HFFc6 (cell line): ENCODE measurements at regions not wholly inside any gene's neighbourhood (a gene's known extent, or its start where the extent isn't known, plus 50 kb on each side); places are given as distances from the start of the nearest gene placed in this dataset.
"Not testable (repeated sequence)": the region's sequence is repeated elsewhere in the genome, so short reads cannot be mapped to it uniquely, and the experiment has no call there.

Experiments used
- DNase-seq: peaks from one replicate; pipeline ENCODE4 v3.0.0-alpha.2; 2018
- H3K27ac Mint-ChIP-seq: 2 replicates; pipeline ENCODE4 v1.8.0; 2020; ENCODE audit warnings: mild to moderate bottlenecking, mixed read lengths
- H3K27me3 Mint-ChIP-seq: 2 replicates; pipeline ENCODE4 v1.8.0; 2021; ENCODE audit warnings: mild to moderate bottlenecking, moderate library complexity, mixed read lengths; ENCODE audit not compliant: insufficient read depth
- H3K36me3 Mint-ChIP-seq: 2 replicates; pipeline ENCODE4 v1.8.0; 2021; ENCODE audit warnings: low read depth, mixed read lengths
- H3K4me1 Mint-ChIP-seq: 2 replicates; pipeline ENCODE4 v1.8.0; 2020; ENCODE audit warnings: low read depth, mixed read lengths
- H3K4me3 Mint-ChIP-seq: 2 replicates; pipeline ENCODE4 v1.8.0; 2020; ENCODE audit warnings: mild to moderate bottlenecking, moderate library complexity, mixed read lengths
- H3K9me3 Mint-ChIP-seq: 2 replicates; pipeline ENCODE4 v1.8.0; 2020; ENCODE audit warnings: mild to moderate bottlenecking, mixed read lengths
- CTCF ChIP-seq: fragments of 200-600 bp; sonication (generic); IDR thresholded peaks from 2 replicates; pipeline ENCODE4 v1.5.0; 2021; ENCODE audit warnings: antibody characterized with exemption, mild to moderate bottlenecking

DNA sequence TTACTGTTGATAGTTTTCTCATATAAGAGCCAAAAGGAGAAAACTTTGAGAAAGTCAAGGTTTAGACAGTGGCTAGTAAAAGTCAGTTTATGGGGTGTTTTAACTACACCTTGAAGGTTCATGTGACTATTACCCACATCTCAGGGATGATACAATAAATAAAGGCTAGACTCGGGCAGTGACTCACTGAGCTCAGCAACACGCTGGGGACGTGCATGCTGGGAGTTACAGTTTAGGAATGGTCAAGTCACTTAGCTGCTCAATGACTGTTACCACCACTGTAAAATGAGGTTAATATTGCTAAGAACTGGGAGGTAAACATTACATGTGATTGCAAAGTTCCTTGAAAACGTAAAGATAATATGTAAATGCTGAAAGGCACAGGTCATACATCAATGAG lies 1254.4 kb upstream of the PHF14 start:
- no peak overlapping the region for H3K27ac Mint-ChIP-seq
- no peak for DNase-seq
- TF ChIP-seq CTCF, result no peak
- no peak overlapping the region for H3K4me3 Mint-ChIP-seq
- peaks cover 34% of the 10 kb centered on the region for H3K9me3 Mint-ChIP-seq
- no peaks in the 10 kb centered on the region; the same call in 1 of the 2 replicates for H3K27me3 Mint-ChIP-seq
- no peaks in the 10 kb centered on the region for H3K36me3 Mint-ChIP-seq
- H3K4me1 Mint-ChIP-seq, result no peaks in the 10 kb centered on the region

- DNase-seq, result no peak
- Mint-ChIP-seq H3K4me3 (no peak overlapping the region), H3K27ac (no peak overlapping the region), H3K27me3 (no peaks in the 10 kb centered on the region; the same call in 1 of the 2 replicates), H3K9me3 (peaks cover 34% of the 10 kb centered on the region), H3K36me3 (no peaks in the 10 kb centered on the region), H3K4me1 (no peaks in the 10 kb centered on the region)
- TF ChIP-seq CTCF, result no peak
Observed at GRCh38 chr7:9719721-9720120, 1254.0 kb upstream of the PHF14 start.

- peaks cover 13% of the 10 kb centered on the region for H3K9me3 Mint-ChIP-seq
- not testable (repeated sequence) for H3K36me3 Mint-ChIP-seq, H3K27ac Mint-ChIP-seq, H3K4me1 Mint-ChIP-seq, DNase-seq, H3K4me3 Mint-ChIP-seq, H3K27me3 Mint-ChIP-seq
Observed at GRCh38 chr7:9725940-9726663, 1247.6 kb upstream of the PHF14 start.

DNA sequence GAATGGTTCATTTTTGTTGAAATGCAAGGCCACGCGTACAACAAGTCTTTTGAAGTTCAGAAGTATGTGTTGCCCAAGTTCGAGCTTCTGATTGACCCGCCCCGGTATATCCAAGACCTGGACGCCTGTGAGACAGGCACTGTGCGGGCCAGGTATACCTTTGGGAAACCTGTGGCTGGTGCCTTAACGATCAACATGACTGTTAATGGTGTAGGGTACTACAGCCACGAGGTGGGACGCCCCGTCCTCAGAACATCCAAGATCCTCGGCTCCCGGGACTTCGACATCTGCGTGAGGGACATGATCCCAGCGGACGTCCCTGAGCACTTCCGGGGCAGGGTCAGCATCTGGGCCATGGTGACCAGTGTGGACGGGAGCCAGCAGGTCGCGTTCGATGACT lies 1246.9 kb upstream of the PHF14 start:
- not testable (repeated sequence) for DNase-seq, H3K36me3 Mint-ChIP-seq, H3K4me1 Mint-ChIP-seq, H3K9me3 Mint-ChIP-seq, H3K27ac Mint-ChIP-seq, H3K27me3 Mint-ChIP-seq, H3K4me3 Mint-ChIP-seq

- not testable (repeated sequence) for H3K36me3 Mint-ChIP-seq
Observed at GRCh38 chr7:9727467-9727869, 1246.2 kb upstream of the PHF14 start.

GRCh38 chr7:9728014-9728657 lies 1245.5 kb upstream of the PHF14 start:
- not testable (repeated sequence) for H3K4me1 Mint-ChIP-seq, H3K36me3 Mint-ChIP-seq

More at GRCh38 chr7:9727467-9727869, 1246.2 kb upstream of the PHF14 start:
- not testable (repeated sequence) for H3K4me3 Mint-ChIP-seq, H3K27me3 Mint-ChIP-seq, H3K27ac Mint-ChIP-seq, H3K9me3 Mint-ChIP-seq, H3K4me1 Mint-ChIP-seq, DNase-seq

GRCh38 chr7:9752033-9752432 lies 1221.6 kb upstream of the PHF14 start:
- no peak overlapping the region for H3K27ac Mint-ChIP-seq
- peaks cover 48% of the 10 kb centered on the region for H3K9me3 Mint-ChIP-seq
- no peaks in the 10 kb centered on the region for H3K36me3 Mint-ChIP-seq
- no peak overlapping the region for H3K4me3 Mint-ChIP-seq
- no peaks in the 10 kb centered on the region for H3K4me1 Mint-ChIP-seq
- TF ChIP-seq CTCF, result no peak
- no peaks in the 10 kb centered on the region for H3K27me3 Mint-ChIP-seq
- DNase-seq, result no peak

More at GRCh38 chr7:9728014-9728657, 1245.5 kb upstream of the PHF14 start:
- not testable (repeated sequence) for H3K4me3 Mint-ChIP-seq, DNase-seq, H3K27me3 Mint-ChIP-seq, H3K27ac Mint-ChIP-seq, H3K9me3 Mint-ChIP-seq
